Fibroblast of peridontal ligament (primary cell): ENCODE measurements at regions not wholly inside any gene's neighbourhood (a gene's known extent, or its start where the extent isn't known, plus 50 kb on each side); places are given as distances from the start of the nearest gene placed in this dataset.
"Not testable (repeated sequence)": the region's sequence is repeated elsewhere in the genome, so short reads cannot be mapped to it uniquely, and the experiment has no call there.

ENCODE experiments used
- DNase-seq: peaks from one replicate; pipeline ENCODE4 v3.0.0-alpha.2; 2010; ENCODE audit errors: extremely low read depth

- no peak for DNase-seq
Observed at GRCh38 chr1:212155219-212155618, 119.7 kb downstream of the DTL start.

GRCh38 chr1:212157252-212157651 is 121.7 kb downstream of the DTL start:
- DNase-seq = no peak

GRCh38 chr1:212158912-212159796 is 123.6 kb downstream of the DTL start:
- DNase-seq = no peak

DNA sequence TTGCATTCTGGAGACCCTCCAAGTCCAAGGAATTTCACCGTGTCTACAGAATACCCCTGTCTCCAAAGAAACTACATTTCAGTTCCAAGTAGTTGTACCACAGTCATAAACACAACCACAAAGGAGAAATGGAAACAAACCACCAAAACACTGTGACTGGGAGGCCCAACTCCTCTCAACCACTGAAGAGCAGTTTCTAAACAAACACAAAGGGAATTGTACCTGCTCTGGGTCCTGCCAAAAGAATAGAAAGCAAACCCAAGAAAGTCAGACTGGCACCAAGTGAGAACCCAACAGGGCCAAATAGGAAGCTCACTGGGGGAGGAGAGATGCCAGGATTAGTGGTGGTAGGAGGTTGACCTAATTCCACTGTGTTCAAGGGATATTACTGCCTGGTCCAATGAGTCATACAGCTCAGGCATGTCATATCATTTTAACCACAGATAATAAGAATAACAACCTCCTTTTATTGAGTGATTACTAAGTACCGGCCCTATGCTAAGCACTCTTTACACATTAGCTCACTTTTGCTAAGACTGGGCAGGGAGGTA is 123.9 kb upstream of the PPP2R5A start:
- DNase-seq = peak; percentile 84

DNA sequence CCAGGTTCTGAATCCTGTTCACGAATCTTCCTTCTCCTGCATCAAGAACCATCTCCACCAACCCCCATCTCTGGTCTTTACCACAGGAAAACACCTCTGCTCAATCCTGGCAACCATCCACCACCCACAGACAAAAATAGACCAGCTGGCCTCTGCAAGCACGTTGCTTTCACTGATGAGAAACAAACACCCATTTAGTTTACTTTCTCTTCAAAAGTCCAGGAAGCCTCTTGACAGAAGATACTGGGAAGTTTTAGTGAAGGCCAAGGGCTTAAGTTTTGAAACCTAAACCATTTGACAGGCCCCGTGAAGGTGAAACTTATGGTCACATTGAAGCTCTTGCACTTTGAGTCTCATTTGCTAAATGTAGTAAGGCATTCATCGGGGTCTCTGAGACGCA is 122.6 kb upstream of the PPP2R5A start:
- peak; percentile 50 for DNase-seq

GRCh38 chr1:212164095-212164872 is 120.9 kb upstream of the PPP2R5A start:
- no peak for DNase-seq

GRCh38 chr1:212166244-212166643 is 119.0 kb upstream of the PPP2R5A start:
- no peak for DNase-seq

- DNase-seq = no peak
Observed at GRCh38 chr1:212166644-212167043, 118.6 kb upstream of the PPP2R5A start.

DNA sequence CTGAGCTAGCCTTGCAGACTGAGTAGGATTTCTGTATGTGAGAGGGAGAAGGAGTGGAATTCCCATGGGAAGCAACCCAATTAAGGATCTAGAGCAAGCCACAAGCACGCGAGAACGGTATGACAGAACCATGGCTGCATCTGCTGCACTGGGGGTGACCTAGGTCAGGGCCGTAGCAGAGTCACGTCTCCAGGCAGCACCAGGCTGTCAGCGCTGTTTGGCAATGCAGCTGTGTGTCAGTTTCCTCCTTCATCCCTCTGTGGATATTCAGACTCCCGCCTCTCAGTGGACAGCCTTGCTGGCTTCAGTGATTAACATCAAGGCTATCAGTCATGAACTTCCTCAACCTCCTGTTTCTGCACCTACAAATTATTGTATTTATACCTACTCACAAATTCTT is 118.1 kb upstream of the PPP2R5A start:
- DNase-seq = peak; percentile 42

DNA sequence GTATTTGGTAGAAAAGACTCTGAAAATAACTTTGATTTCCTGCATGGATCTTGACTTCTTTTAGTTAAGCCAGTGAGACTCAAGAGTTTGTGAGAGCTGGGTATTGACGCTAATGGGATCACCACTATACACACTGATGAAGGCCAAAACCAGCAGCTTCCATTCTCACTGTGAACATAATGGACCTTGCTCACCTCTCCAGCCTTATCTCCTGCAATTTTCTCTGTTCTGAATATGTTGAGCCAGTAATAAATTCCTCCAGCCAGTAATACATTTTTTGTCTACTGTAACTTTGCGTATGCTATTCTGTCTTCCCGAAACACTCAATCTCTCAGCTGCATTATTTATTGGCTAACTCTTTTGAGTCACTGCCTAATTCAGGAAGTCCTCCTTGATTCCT is 111.6 kb upstream of the PPP2R5A start:
- DNase-seq = no peak

- DNase-seq = not testable (repeated sequence)
Observed at GRCh38 chr1:212174295-212174694, 110.9 kb upstream of the PPP2R5A start.

GRCh38 chr1:212177542-212177941 is 107.7 kb upstream of the PPP2R5A start:
- no peak for DNase-seq

DNA sequence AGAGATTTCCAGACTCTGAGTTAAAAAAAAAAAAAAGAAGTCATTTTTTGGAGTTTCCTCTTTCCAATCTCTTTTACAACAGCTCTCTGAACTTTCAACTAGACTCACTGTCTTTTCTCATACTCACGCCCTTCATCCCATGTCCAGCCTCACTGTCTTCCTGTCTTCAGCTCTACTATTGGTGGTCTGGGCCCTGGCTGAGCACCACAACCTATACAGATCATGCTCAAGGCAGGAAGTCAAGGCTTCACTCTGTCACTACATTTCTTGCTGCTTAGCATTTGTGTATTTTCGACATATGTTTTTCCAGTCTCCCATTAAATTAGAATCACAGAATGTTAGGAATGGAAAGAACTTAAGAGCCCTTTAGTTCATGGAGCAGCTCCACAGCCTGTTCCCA is 106.4 kb upstream of the PPP2R5A start:
- peak; percentile 27 for DNase-seq

GRCh38 chr1:212179394-212180076 is 105.7 kb upstream of the PPP2R5A start:
- peak; percentile 92 for DNase-seq

- DNase-seq = no peak
Observed at GRCh38 chr1:212181015-212181882, 104.0 kb upstream of the PPP2R5A start.

DNA sequence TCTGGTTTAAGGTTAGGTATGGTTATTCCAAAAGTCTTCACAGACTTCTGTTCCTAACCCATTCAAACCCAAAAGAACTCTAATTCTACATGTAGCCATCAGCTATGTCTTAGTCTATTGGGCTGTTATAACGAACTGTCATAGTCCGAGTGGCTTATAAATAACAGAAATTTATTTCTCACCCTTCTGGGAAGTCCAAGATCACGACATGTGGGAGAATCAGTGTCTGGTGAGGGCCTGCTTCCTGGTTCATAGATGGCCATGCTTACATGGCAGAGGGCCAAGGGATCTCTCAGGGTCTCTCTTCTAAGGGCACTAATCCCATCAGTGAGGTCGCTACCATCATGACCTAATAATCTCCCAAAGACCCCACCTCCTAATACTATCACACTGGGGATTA is 103.0 kb upstream of the PPP2R5A start:
- no peak for DNase-seq

- DNase-seq = no peak
Observed at GRCh38 chr1:212182579-212182978, 102.6 kb upstream of the PPP2R5A start.

GRCh38 chr1:212186427-212187207 is 98.6 kb upstream of the PPP2R5A start:
- DNase-seq = no peak

DNA sequence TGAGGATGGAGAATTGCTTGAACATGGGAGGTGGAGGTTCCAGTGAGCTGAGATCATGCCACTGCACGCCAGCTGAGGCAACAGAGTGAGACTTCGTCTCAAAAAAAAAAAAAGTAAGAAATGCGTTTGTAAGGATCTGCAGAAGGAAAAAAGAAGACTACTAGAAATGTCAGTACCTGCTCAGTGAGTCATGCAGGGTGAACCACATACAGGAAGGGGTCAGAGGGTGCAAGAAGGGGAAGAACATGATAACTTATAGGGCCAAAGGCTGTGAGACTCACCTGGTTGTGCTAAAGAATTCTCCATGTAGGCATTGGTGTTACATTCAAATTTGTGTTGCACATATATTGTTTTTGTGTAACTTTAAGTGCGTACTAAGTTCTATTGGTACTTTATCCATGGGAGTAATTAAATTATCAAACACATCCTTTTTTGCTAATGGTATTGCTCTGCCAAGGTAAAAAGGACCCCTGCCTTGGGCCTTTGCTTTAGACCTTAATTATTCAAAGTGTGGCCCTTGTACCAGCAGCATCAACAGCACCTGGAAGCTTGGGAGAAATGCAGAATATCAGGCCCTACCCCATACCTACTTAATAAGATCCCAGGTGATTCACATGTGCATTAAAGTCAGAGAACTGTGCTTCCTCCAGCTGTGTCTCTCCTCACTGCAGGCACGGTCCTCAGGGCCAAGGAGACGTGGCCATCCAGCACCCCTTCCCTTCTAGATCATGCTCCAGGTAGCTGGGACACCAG is 96.4 kb upstream of the PPP2R5A start:
- no peak for DNase-seq

DNA sequence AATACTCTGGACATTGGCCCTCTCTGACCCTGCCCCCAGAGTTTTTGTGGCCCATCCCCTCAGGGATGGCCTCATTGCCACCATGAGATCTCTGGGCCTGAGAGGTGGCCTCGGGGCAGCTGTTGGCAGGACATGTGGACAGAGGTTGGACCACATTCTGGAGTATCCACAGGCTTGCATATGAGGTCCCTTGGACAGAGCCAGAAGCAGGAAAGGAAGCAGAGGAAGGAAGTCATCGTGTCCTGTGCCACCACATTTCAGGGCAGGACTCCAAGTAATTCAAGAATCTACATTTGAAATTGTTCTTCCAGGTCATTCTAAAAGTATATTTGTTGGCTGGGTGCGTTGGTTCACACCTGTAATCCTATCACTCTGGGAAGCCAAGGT is 95.9 kb upstream of the PPP2R5A start:
- DNase-seq = no peak
